ENCODE measurements at regions not wholly inside any gene's neighbourhood (a gene's known extent, or its start where the extent isn't known, plus 50 kb on each side); places are given as distances from the start of the nearest gene placed in this dataset.

DNA sequence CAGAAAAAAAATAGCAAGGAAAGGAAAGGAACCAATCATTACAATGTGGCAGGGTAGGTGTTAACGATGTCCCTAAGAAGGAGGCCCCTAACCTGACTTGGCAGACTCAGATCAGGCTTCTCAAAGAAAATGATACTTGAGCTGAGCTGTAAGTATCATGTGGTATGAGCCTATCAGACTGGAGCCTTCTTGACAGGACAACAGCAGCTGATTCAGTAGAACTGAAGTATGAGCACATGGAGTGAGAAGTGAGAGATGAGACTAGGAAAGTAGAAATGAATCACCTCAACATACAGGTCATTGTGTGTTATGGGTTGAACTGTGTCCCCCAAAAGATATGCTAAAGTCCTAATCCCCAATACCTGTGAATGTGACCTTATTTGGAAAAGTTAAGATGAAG, 66.3 kb downstream of the MTERF1 start:
- Histone ChIP-seq H3K27ac (ENCODE audit: low read depth, low read length, poor library complexity, severe bottlenecking) (no peak overlapping the region), H3K4me3 (ENCODE audit: low read depth, low read length, poor library complexity, severe bottlenecking) (no peak overlapping the region), H3K9ac (ENCODE audit: low read length) (no peak overlapping the region), H3F3A (ENCODE audit: insufficient read depth, low read length) (no peaks in the 10 kb centered on the region), H3K4me2 (ENCODE audit: low read length) (no peak overlapping the region), H3K9me2 (ENCODE audit: low read depth, low read length) (no peaks in the 10 kb centered on the region), H3K27me3 (ENCODE audit: insufficient read depth, low read length) (no peaks in the 10 kb centered on the region), H3K79me2 (ENCODE audit: insufficient read depth, low read length) (no peaks in the 10 kb centered on the region), H3K9me3 (ENCODE audit: low read length) (no peaks in the 10 kb centered on the region), H3K4me1 (ENCODE audit: insufficient read depth, low read length, severe bottlenecking) (no peaks in the 10 kb centered on the region), H3K36me3 (ENCODE audit: insufficient read depth, low read length) (no peaks in the 10 kb centered on the region), H2AFZ (ENCODE audit: low read length) (no peak overlapping the region), H4K20me1 (ENCODE audit: insufficient read depth, low read length) (no peaks in the 10 kb centered on the region)
- TF ChIP-seq EZH2 (IDR thresholded peaks at IDR 0.05; ENCODE audit: borderline replicate concordance, low read length): no peak
- TF ChIP-seq, protein P1, sequence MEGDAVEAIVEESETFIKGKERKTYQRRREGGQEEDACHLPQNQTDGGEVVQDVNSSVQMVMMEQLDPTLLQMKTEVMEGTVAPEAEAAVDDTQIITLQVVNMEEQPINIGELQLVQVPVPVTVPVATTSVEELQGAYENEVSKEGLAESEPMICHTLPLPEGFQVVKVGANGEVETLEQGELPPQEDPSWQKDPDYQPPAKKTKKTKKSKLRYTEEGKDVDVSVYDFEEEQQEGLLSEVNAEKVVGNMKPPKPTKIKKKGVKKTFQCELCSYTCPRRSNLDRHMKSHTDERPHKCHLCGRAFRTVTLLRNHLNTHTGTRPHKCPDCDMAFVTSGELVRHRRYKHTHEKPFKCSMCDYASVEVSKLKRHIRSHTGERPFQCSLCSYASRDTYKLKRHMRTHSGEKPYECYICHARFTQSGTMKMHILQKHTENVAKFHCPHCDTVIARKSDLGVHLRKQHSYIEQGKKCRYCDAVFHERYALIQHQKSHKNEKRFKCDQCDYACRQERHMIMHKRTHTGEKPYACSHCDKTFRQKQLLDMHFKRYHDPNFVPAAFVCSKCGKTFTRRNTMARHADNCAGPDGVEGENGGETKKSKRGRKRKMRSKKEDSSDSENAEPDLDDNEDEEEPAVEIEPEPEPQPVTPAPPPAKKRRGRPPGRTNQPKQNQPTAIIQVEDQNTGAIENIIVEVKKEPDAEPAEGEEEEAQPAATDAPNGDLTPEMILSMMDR (IDR thresholded peaks at IDR 0.05; ENCODE audit: low read length): no peak

All from OCI-LY1 (cell line).